Ectodermal cell (in vitro differentiated cells): ENCODE measurements at regions not wholly inside any gene's neighbourhood (a gene's known extent, or its start where the extent isn't known, plus 50 kb on each side); places are given as distances from the start of the nearest gene placed in this dataset.
"Not testable (repeated sequence)": the region's sequence is repeated elsewhere in the genome, so short reads cannot be mapped to it uniquely, and the experiment has no call there.

ENCODE experiments used
- H3K27ac ChIP-seq: 2 replicates; pipeline ENCODE4 v1.7.0; 2013; ENCODE audit warnings: mild to moderate bottlenecking, low read depth, low read length; ENCODE audit not compliant: insufficient read depth, poor library complexity, severe bottlenecking
- H3K27me3 ChIP-seq: 2 replicates; pipeline ENCODE4 v1.7.0; 2013; ENCODE audit warnings: mild to moderate bottlenecking, low read length; ENCODE audit not compliant: insufficient read depth, control insufficient read depth, poor library complexity, severe bottlenecking
- H3K36me3 ChIP-seq: one replicate; pipeline ENCODE4 v1.7.0; 2013; ENCODE audit warnings: low read length; ENCODE audit not compliant: control insufficient read depth, insufficient read depth
- H3K4me1 ChIP-seq: one replicate; pipeline ENCODE4 v1.7.0; 2013; ENCODE audit warnings: low read length; ENCODE audit not compliant: control insufficient read depth, insufficient read depth
- H3K4me3 ChIP-seq: 2 replicates; pipeline ENCODE4 v1.7.0; 2013; ENCODE audit warnings: low read depth, low read length, control low read depth; ENCODE audit not compliant: insufficient read depth
- H3K9me3 ChIP-seq: 2 replicates; pipeline ENCODE4 v1.7.0; 2013; ENCODE audit warnings: mild to moderate bottlenecking, low read length, moderate library complexity; ENCODE audit not compliant: control insufficient read depth
- WGBS, 2 experiments: methylation state at CpG; one replicate each; pipeline ENCODE4 v1.1.7; 2013; ENCODE audit warnings: missing lambda C conversion rate in 2 of 2; 5-methylcytosine and 5-hydroxymethylcytosine counted together

DNA sequence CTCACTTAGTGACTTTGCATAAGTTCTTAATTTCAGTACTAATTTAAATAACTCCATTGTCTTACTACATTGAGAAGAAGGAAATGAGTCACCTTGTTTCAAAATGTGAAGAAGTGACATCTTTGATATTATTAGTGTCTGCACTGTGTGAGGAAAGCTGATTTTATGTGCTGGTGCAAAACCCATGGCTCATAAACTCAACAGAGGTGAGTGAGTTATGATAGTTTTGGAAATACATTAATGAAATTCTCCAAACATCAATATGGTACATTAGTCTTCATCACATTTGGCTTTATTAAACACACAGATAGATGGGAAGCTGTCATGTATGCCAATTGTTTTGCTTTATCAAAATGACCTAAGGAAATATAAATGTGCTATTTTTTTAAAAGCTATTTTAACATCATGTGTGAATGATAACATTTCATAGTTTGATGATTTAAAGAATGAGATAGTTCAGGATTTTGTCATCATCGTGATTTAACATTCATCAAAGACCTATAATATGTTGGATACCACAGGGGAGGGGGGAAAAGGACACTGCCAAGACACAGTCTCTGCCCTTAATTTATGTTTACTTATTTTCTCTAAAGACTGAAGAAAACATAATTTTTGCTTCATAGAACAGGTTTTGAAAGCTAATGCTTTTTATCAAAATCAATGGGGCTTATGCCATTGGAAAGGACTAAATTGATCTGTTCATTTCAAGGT lies 902.3 kb upstream of the SLITRK1 start:
- WGBS, 2 experiments = 100% methylated on average over 1 of the region's 1 CpG; no CpG with 5 or more reads in 1 of the 2 experiments
- Histone ChIP-seq H3K36me3 (no peaks in the 10 kb centered on the region), H3K4me3 (no peak overlapping the region), H3K27ac (no peak overlapping the region), H3K27me3 (no peaks in the 10 kb centered on the region), H3K4me1 (no peaks in the 10 kb centered on the region), H3K9me3 (no peaks in the 10 kb centered on the region)

- no peak overlapping the region for H3K4me3 ChIP-seq
- no peaks in the 10 kb centered on the region for H3K36me3 ChIP-seq
- H3K9me3 ChIP-seq = no peaks in the 10 kb centered on the region
- H3K4me1 ChIP-seq = no peaks in the 10 kb centered on the region
- 65 to 73% methylated on average over 3 to 4 of the region's 4 CpGs for WGBS, 2 experiments
- no peaks in the 10 kb centered on the region for H3K27me3 ChIP-seq
- H3K27ac ChIP-seq = no peak overlapping the region
These were observed 895.0 kb upstream of the SLITRK1 start for GRCh38 chr13:84777316-84777715.

DNA sequence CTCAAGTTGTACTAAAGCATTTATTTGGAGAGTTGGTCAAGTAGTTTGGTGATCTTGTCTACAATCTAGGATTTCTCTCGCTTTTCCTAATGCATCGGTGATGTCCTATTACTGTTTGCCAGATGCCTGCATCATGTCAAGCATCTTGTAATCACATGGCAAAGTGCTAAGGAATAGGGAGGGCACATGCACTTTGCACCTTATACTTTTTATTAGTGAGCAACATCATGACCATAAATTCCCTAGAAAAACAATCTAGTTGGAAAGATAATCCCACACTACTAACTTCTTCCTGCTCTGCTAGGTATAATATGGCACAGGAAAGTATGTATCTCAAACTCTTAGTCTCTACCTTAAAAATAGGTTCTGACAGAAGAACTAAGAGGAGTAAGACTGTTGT lies 894.3 kb upstream of the SLITRK1 start:
- 92 to 98% methylated on average over 2 of the region's 2 CpGs for WGBS, 2 experiments

GRCh38 chr13:84775920-84776319 lies 893.6 kb upstream of the SLITRK1 start:
- not testable (repeated sequence) for H3K27ac ChIP-seq, H3K36me3 ChIP-seq, H3K4me1 ChIP-seq, H3K9me3 ChIP-seq, H3K4me3 ChIP-seq, H3K27me3 ChIP-seq
- WGBS, 2 experiments = 79 to 82% methylated on average over 7 of the region's 9 CpGs

More for the DNA sequence above, 894.3 kb upstream of the SLITRK1 start:
- H3K4me3 ChIP-seq = no peak overlapping the region
- H3K27me3 ChIP-seq = no peaks in the 10 kb centered on the region
- H3K36me3 ChIP-seq = no peaks in the 10 kb centered on the region
- H3K27ac ChIP-seq = no peak overlapping the region
- no peaks in the 10 kb centered on the region for H3K4me1 ChIP-seq
- no peaks in the 10 kb centered on the region for H3K9me3 ChIP-seq

- 89% methylated on average over 1 of the region's 2 CpGs; no CpG with 5 or more reads in 1 of the 2 experiments for WGBS, 2 experiments
- Histone ChIP-seq H3K36me3 (no peaks in the 10 kb centered on the region), H3K4me3 (no peak overlapping the region), H3K9me3 (no peaks in the 10 kb centered on the region), H3K27ac (no peak overlapping the region), H3K4me1 (no peaks in the 10 kb centered on the region), H3K27me3 (no peaks in the 10 kb centered on the region)
These were observed 891.8 kb upstream of the SLITRK1 start for GRCh38 chr13:84774111-84774510.

DNA sequence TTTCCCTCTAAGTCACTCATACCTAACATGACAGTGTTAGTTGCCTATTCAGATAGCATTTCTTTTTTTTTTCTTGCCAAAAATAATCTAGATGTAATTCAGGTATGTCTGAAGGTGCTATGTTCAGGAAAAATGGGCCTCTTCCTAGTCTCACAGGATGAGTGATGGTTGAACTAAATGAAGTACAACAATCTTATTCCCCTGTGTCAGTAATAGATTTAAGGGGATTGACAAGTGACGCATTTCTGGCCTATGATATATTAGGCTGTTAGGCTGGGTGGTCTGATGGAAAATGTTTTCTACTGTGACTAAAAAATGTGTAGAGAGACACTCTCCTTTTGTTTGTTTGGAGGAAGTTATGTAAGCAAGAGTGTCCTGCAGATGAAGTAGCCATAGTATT lies 878.7 kb upstream of the SLITRK1 start:
- no peaks in the 10 kb centered on the region for H3K4me1 ChIP-seq
- no peaks in the 10 kb centered on the region for H3K27me3 ChIP-seq
- H3K27ac ChIP-seq = no peak overlapping the region
- H3K36me3 ChIP-seq = no peaks in the 10 kb centered on the region
- 87 to 95% methylated on average over 1 of the region's 1 CpG for WGBS, 2 experiments
- no peaks in the 10 kb centered on the region for H3K9me3 ChIP-seq
- H3K4me3 ChIP-seq = no peak overlapping the region

DNA sequence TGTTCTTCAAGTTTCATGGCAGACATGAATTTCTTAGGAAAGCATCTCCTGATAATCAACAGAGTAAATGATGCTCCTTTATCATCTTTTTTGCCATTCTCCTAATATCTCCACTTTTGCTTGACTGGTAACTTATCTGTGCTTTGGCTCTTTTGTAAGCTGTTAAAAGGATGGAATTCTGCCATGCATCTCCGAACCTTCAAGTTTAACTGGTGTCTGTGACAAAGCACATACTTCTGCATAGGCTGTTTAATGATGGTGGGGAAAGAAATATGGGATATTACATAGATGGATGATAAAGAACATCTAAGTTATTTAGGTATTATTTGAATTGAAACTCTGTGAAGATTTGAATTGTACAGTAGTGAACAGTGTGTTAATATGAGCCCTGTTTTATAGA lies 866.9 kb upstream of the SLITRK1 start:
- Histone ChIP-seq H3K27ac (no peak overlapping the region), H3K27me3 (no peaks in the 10 kb centered on the region), H3K9me3 (no peaks in the 10 kb centered on the region), H3K4me1 (no peaks in the 10 kb centered on the region), H3K4me3 (no peak overlapping the region), H3K36me3 (no peaks in the 10 kb centered on the region)
- WGBS, 2 experiments = 94 to 96% methylated on average over 1 of the region's 1 CpG

DNA sequence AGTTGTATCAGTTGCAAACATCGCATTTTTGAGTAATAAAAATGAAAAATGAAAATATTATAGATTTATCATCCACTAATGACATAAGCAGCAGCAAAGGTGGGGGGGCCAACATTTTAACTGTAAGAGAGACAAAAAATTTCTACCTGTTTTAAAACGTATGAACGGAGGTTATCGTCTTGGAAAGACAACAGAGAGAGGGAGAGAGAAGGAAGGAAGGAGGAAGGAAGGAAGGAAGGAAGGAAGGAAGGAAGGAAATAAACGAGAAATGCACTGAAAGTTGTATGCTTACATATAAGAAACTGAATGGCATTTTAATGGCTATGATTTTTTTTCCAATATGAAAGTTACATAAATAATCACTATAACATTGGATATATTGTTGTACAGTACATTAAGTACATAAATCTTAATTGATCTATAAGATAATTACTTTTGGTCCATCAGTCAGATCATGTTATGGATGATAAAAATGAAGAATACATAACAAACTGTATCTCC lies 862.8 kb upstream of the SLITRK1 start:
- Histone ChIP-seq H3K4me3 (no peak overlapping the region), H3K9me3 (no peaks in the 10 kb centered on the region), H3K36me3 (no peaks in the 10 kb centered on the region), H3K27ac (no peak overlapping the region), H3K27me3 (no peaks in the 10 kb centered on the region), H3K4me1 (no peaks in the 10 kb centered on the region)
- WGBS, 2 experiments = 94% methylated on average over 3 to 4 of the region's 5 CpGs

DNA sequence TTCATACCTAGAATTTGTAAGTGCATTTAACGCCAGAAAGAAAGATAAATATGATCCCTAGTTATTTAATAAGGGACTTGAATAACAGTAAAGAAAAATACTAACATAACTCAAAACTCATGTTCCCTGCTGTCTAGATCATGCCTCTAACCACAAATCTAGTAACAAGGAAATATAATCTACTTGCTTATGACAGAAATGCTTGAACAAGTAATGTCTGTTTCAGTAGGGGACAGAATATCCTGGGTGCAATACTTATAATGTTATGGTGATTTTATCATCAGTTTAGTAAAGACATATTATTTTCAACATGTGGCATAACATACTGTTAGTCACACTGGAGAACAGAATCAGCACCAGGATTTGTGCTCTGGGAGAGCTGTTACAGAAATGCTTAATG lies 861.9 kb upstream of the SLITRK1 start:
- Histone ChIP-seq H3K4me3 (no peak overlapping the region), H3K27ac (no peak overlapping the region), H3K36me3 (no peaks in the 10 kb centered on the region), H3K9me3 (no peaks in the 10 kb centered on the region), H3K4me1 (no peaks in the 10 kb centered on the region), H3K27me3 (no peaks in the 10 kb centered on the region)
- no CpG with 5 or more reads among the region's 1 CpG for WGBS, 2 experiments

GRCh38 chr13:84741253-84741652 lies 859.0 kb upstream of the SLITRK1 start:
- Histone ChIP-seq H3K9me3 (no peaks in the 10 kb centered on the region), H3K4me1 (no peaks in the 10 kb centered on the region), H3K4me3 (no peak overlapping the region), H3K36me3 (no peaks in the 10 kb centered on the region), H3K27me3 (no peaks in the 10 kb centered on the region), H3K27ac (no peak overlapping the region)
